ENCODE measurements at regions not wholly inside any gene's neighbourhood (a gene's known extent, or its start where the extent isn't known, plus 50 kb on each side); places are given as distances from the start of the nearest gene placed in this dataset.

DNA sequence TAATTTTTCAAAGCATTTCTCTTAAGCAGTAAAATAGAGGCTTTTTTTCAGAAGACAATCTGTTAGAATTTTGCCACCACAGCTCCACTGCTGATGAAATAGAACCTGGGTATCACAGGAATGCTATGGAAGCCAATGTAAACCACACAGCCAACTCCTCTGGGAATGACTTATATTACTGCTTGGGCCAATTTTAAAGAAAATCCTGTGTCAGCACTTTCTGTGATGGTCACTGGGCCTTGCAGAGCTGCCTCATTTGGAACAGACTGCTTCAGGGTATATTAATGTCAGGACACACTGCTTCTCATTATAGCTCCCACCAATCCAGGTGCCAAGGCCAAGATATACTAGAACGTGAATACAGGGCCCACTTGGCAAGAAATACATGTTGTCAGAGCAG is 144.1 kb upstream of the ACTBL2 start:
- no peak overlapping the region for H3K27ac ChIP-seq
- no peak for TF ChIP-seq ZFX (IDR thresholded peaks at IDR 0.05; ENCODE audit: borderline replicate concordance)
- TF ChIP-seq, protein P1, sequence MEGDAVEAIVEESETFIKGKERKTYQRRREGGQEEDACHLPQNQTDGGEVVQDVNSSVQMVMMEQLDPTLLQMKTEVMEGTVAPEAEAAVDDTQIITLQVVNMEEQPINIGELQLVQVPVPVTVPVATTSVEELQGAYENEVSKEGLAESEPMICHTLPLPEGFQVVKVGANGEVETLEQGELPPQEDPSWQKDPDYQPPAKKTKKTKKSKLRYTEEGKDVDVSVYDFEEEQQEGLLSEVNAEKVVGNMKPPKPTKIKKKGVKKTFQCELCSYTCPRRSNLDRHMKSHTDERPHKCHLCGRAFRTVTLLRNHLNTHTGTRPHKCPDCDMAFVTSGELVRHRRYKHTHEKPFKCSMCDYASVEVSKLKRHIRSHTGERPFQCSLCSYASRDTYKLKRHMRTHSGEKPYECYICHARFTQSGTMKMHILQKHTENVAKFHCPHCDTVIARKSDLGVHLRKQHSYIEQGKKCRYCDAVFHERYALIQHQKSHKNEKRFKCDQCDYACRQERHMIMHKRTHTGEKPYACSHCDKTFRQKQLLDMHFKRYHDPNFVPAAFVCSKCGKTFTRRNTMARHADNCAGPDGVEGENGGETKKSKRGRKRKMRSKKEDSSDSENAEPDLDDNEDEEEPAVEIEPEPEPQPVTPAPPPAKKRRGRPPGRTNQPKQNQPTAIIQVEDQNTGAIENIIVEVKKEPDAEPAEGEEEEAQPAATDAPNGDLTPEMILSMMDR (IDR thresholded peaks at IDR 0.05) = no peak

DNA sequence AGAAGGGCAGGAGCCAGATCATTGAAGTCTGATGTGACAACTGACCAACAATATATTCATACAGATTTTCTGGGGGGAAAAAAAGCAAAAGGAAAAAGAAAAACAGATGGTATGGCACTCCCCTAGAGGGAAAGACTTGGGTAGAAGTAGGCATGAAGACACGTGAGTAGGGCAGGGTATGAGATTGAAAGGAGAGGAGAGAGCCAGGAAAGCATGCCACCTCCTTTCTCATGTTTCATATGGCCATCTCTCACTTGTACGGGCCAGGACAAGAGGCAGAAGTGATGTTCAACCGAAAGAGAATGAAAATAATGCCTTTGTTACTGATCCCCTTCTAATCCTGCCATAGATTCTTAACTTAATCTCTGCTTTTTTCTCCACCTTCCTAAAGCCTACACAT is 139.0 kb upstream of the ACTBL2 start:
- no peak overlapping the region for H3K27ac ChIP-seq
- TF ChIP-seq, protein P1 (IDR thresholded peaks at IDR 0.05) = no peak
- no peak for TF ChIP-seq ZFX (IDR thresholded peaks at IDR 0.05; ENCODE audit: borderline replicate concordance)

DNA sequence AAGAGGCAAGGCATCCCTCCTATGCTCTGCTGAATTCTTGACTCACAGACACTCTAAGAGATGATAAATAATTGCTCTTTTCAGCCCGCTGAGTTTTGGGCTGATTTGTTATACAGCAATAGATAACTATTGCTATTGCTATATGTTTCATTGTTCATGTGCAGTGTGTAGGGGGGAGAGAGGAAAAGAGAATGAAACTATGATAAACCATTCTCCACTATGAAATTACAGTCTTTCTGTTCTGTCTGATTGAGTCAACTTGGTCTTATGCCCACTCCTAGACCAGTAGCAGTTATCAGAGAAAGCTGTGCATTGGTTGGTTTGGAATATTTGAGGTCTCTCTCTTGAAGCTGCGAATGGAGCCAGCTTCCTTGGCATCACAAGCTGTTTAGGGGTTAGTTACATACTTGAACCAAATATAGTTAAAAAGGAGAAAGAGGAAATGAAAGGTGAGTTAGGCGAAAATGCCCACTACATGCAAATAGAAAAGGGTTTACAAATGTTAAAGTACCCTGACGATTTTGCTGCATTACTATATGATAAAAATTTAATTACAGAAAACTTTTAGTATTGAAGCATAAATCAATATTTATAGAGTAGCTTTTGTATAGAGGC is 136.3 kb upstream of the ACTBL2 start:
- TF ChIP-seq ZFX (IDR thresholded peaks at IDR 0.05; ENCODE audit: borderline replicate concordance) = no peak
- TF ChIP-seq, protein P1 (IDR thresholded peaks at IDR 0.05) = no peak
- H3K27ac ChIP-seq = no peak overlapping the region

DNA sequence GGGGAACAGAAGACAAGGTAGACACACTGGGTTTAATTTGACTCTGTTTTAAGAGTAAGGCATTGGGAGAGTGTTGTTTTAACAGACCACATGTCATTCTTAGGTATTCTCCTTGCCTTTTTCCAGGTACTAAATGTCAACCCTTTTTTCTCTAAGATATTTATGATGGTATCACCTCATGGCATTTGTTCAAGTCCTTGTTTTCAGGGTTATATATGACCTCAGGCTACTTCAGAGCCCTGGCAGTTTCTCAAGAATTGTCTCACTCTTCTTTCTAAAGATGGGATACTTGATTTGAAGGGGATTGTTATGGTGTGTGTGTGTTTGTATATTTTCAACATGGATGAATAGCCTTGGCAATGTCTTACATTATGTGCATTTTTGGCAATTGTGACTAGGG is 131.1 kb upstream of the ACTBL2 start:
- no peak overlapping the region for H3K27ac ChIP-seq

DNA sequence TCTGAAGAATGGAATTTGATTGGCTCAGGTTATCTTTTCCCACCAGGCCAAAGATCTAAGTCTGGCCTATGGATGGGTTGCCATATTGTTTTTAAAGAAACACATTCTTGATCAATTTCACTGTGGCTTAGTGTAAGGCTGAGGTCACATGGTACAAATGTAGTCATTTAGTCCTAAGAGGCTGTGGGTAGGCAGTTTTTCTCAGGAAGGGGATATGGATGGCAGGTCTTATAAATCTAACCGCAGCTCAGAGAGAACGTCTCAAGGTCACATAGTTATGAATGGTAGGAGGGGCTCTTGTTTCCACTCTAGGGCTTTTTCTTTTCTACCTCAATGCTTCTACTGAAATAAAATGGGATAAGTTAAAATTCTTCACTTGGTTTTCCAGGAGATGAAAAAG is 128.6 kb upstream of the ACTBL2 start:
- H3K27ac ChIP-seq = no peak overlapping the region
- TF ChIP-seq, protein P1 (IDR thresholded peaks at IDR 0.05) = no peak
- TF ChIP-seq ZFX (IDR thresholded peaks at IDR 0.05; ENCODE audit: borderline replicate concordance) = no peak

More for the DNA sequence above, 131.1 kb upstream of the ACTBL2 start:
- no peak for TF ChIP-seq ZFX (IDR thresholded peaks at IDR 0.05; ENCODE audit: borderline replicate concordance)
- TF ChIP-seq, protein P1 (IDR thresholded peaks at IDR 0.05) = no peak

DNA sequence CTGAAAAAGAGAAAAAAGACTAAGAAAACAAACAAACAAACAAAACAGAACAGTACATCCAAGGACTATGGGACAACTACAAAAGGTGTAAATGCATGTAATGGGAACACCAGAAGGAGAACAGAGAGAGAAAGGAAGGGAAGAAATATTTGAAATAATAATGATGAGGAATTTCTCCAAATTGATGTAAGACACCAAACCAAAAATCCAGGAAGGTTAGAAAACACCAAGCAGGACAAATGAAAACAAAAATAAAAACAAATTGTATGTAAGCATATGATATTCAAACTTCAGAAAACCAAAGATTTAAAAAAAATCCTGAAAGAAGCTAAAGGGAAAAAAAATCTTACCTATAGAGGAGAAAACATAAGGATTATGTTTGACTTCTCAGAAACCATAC is 125.9 kb upstream of the ACTBL2 start:
- no peak for TF ChIP-seq ZFX (IDR thresholded peaks at IDR 0.05; ENCODE audit: borderline replicate concordance)
- TF ChIP-seq, protein P1 (IDR thresholded peaks at IDR 0.05) = no peak

GRCh38 chr5:57601996-57602395 is 119.4 kb upstream of the ACTBL2 start:
- TF ChIP-seq, protein P1 (IDR thresholded peaks at IDR 0.05) = no peak
- TF ChIP-seq ZFX (IDR thresholded peaks at IDR 0.05; ENCODE audit: borderline replicate concordance) = no peak
- H3K27ac ChIP-seq = no peak overlapping the region

More for the DNA sequence above, 125.9 kb upstream of the ACTBL2 start:
- no peak overlapping the region for H3K27ac ChIP-seq

Data from 22Rv1 (cell line).